Nephron (organoid): ENCODE measurements at regions not wholly inside any gene's neighbourhood (a gene's known extent, or its start where the extent isn't known, plus 50 kb on each side); places are given as distances from the start of the nearest gene placed in this dataset.
A peak's percentile ranks its signal among the peaks of the same experiment; 100 is the strongest.

Experiments
- H3K27ac Mint-ChIP-seq, 3 experiments: 2 replicates each; pipeline ENCODE4 v1.8.0; 2020; ENCODE audit warnings: mixed read lengths in 3 of 3, mild to moderate bottlenecking in 2 of 3, moderate library complexity in 1 of 3
- H3K27me3 Mint-ChIP-seq: 2 replicates; pipeline ENCODE4 v1.8.0; 2021; ENCODE audit warnings: low read depth, mild to moderate bottlenecking, moderate library complexity, mixed read lengths
- H3K36me3 Mint-ChIP-seq: 2 replicates; pipeline ENCODE4 v1.8.0; 2020; ENCODE audit warnings: low read depth, mixed read lengths
- H3K4me1 Mint-ChIP-seq: 2 replicates; pipeline ENCODE4 v1.8.0; 2020; ENCODE audit warnings: mixed read lengths
- H3K4me3 Mint-ChIP-seq, 3 experiments: 2 replicates each; pipeline ENCODE4 v1.8.0; 2020; ENCODE audit warnings: mild to moderate bottlenecking in 3 of 3, mixed read lengths in 3 of 3, moderate library complexity in 2 of 3
- H3K9me3 Mint-ChIP-seq: 2 replicates; pipeline ENCODE4 v1.8.0; 2020; ENCODE audit warnings: mixed read lengths
- TF ChIP-seq, protein P1 (sequence below), 3 experiments: fragments of 200-600 bp; sonication (generic); IDR thresholded peaks; one replicate each; pipeline ENCODE4 v1.5.0; 2021; ENCODE audit warnings: antibody characterized with exemption in 3 of 3; ENCODE audit not compliant: unreplicated experiment in 3 of 3

DNA sequence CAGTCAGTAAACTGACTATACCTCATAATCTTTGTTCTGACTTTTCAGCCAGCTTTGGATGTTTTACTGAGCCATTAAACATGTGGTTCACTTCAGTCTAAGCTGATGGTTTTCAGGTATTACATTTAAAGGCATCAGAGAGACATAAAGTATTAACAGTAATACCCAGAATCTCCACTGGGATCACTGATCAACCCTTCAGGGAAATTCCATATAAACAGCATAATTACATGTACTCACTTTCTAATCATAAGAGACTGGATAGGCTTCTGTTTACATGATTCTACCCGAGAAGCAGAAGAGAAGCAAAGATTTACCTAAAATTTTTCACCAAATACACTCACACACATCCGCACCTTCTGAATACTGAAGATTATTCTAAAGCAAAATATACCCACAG, 186.7 kb upstream of the FREM1 start:
- no peak overlapping the region for H3K4me3 Mint-ChIP-seq
- peaks cover 26% of the 10 kb centered on the region for H3K4me1 Mint-ChIP-seq
- H3K36me3 Mint-ChIP-seq, result no peaks in the 10 kb centered on the region
- TF ChIP-seq, protein P1, sequence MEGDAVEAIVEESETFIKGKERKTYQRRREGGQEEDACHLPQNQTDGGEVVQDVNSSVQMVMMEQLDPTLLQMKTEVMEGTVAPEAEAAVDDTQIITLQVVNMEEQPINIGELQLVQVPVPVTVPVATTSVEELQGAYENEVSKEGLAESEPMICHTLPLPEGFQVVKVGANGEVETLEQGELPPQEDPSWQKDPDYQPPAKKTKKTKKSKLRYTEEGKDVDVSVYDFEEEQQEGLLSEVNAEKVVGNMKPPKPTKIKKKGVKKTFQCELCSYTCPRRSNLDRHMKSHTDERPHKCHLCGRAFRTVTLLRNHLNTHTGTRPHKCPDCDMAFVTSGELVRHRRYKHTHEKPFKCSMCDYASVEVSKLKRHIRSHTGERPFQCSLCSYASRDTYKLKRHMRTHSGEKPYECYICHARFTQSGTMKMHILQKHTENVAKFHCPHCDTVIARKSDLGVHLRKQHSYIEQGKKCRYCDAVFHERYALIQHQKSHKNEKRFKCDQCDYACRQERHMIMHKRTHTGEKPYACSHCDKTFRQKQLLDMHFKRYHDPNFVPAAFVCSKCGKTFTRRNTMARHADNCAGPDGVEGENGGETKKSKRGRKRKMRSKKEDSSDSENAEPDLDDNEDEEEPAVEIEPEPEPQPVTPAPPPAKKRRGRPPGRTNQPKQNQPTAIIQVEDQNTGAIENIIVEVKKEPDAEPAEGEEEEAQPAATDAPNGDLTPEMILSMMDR (IDR thresholded peaks at IDR 0.05; ENCODE audit: unreplicated experiment in 3 of 3), result no peak
- no peaks in the 10 kb centered on the region for H3K27me3 Mint-ChIP-seq
- peak overlapping the region in 1 of 3 experiments; percentile 8 for H3K27ac Mint-ChIP-seq
- H3K9me3 Mint-ChIP-seq, result peaks cover 8% of the 10 kb centered on the region

DNA sequence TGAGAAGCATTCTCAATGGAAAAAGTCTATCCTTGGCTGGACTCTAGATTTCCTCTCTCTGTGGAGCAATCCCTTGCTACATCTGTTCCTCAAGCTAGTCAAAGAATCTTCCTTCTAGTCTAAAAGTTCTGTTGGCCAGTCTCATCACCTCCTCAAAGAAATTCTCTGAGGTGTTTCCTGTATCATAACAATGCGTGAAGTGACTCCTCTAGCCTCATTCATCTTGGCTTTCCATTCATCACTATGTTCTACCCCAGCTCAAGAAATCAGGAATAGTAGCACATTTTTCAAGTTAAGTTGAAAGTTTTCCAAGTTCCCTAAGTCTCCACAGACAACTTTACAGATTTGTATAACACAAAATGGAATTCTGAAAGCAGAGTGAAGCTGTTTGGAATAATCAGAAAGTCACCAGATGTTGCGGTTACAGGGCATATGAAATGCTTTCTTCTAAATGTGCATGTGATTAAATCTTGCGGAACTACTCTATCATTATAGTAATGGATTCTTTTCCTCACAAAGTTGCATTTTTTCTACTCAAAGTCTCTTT, 176.6 kb upstream of the FREM1 start:
- peaks cover 7% of the 10 kb centered on the region for H3K9me3 Mint-ChIP-seq
- peak overlapping the region; percentile 84 to 93 (median 90) for H3K27ac Mint-ChIP-seq
- TF ChIP-seq, protein P1 (IDR thresholded peaks at IDR 0.05; ENCODE audit: unreplicated experiment in 3 of 3), result no peak
- H3K4me3 Mint-ChIP-seq, result no peak overlapping the region
- no peaks in the 10 kb centered on the region for H3K27me3 Mint-ChIP-seq
- no peaks in the 10 kb centered on the region for H3K36me3 Mint-ChIP-seq
- peaks cover 21% of the 10 kb centered on the region for H3K4me1 Mint-ChIP-seq

DNA sequence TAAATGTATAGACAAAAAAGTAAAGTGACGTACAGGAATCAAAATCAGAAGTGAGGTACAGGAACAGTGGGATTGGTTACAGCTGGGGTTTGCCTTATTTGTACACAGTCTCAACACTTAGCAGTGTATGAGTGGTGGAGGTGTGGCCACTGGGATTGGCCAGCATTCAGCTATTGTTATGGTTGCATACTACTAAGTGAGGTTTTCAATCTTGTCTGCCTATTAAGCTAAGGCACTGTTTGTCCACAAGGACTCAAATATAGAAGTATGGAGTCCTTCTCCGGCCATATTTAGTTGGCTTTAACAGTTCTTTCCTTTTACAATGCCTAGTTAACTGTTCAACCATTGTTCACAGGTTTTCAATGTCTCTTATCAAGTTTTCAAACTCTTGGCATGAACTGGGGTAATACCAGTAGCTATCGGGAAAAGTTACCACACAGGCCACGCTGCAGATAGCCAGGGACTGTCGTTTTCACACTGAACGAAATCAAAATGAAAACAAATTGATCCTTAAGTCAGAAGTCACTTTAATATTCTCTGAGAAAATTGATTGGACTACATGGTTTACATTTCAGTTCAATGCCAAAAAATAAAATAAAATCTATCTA, 176.0 kb upstream of the FREM1 start:
- H3K27me3 Mint-ChIP-seq, result no peaks in the 10 kb centered on the region
- no peak overlapping the region for H3K4me3 Mint-ChIP-seq
- H3K4me1 Mint-ChIP-seq, result peaks cover 21% of the 10 kb centered on the region
- TF ChIP-seq, protein P1 (IDR thresholded peaks at IDR 0.05; ENCODE audit: unreplicated experiment in 3 of 3), result no peak
- peaks cover 9% of the 10 kb centered on the region for H3K9me3 Mint-ChIP-seq
- H3K27ac Mint-ChIP-seq, result peak overlapping the region; percentile 10 to 93 (median 90)
- H3K36me3 Mint-ChIP-seq, result no peaks in the 10 kb centered on the region

DNA sequence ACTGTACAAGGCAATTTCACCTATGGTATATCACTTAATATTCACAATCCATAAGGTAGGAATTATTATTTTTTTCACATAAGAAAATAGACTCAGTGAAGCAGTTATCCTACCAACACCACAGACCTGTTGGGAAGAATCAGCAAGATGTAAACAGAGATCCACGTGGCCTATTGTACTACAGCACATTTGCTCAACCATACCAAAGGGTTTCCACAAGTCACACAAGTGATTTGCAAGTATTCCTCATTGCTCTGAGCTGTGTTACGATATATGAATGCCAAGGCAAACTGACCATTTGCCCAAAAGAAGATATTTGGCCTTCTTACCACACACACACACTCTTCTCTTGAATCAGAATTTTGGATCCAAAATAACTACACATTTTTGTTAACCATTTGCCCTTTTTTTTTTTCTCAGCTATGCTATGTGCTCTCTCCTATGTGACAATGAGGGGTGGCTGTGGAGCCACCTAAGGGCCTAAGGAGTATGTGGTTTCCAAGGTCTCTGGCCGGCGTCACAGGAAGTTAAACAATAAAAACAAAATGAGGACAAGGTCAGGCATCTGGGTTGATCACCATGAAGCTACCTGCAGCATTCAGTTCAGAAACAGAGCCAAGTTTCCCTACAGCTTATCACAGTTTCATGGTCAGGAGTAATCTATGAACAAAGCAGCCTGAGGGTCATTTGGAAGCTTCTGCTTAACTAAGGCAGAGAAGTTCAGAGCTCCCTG, 171.0 kb upstream of the FREM1 start:
- Mint-ChIP-seq H3K4me3 (no peak overlapping the region), H3K4me1 (peaks cover 25% of the 10 kb centered on the region), H3K27ac (no peak overlapping the region), H3K27me3 (no peaks in the 10 kb centered on the region), H3K9me3 (peaks cover 11% of the 10 kb centered on the region), H3K36me3 (no peaks in the 10 kb centered on the region)
- TF ChIP-seq, protein P1 (IDR thresholded peaks at IDR 0.05; ENCODE audit: unreplicated experiment in 3 of 3), result no peak

DNA sequence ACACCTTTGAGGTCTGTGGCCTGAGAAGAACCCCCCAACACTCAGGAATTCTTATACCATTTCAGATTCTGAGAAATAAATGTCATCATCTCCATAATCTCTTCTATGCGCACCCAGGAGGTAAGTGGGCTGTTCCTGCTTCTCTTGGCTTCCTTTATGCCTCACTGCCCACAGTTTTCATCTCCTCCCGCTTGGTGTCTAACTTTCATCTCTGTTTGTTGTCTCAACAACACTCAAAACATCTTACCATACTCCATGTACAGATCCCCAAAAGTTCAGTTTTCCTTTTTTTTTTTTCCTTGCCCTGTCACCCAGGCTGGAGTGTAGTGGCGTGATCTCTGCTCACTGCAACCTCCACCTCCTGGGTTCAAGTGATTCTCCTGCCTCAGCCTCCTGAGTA, 170.2 kb upstream of the FREM1 start:
- TF ChIP-seq, protein P1 (IDR thresholded peaks at IDR 0.05; ENCODE audit: unreplicated experiment in 3 of 3), result no peak
- H3K4me3 Mint-ChIP-seq, result no peak overlapping the region
- H3K36me3 Mint-ChIP-seq, result no peaks in the 10 kb centered on the region
- H3K9me3 Mint-ChIP-seq, result peaks cover 11% of the 10 kb centered on the region
- H3K27me3 Mint-ChIP-seq, result no peaks in the 10 kb centered on the region
- no peak overlapping the region for H3K27ac Mint-ChIP-seq
- peaks cover 17% of the 10 kb centered on the region for H3K4me1 Mint-ChIP-seq
